Stimulated activated CD4-positive, alpha-beta T cell treated with anti-CD3 and anti-CD28 coated beads, Interleukin-12 subunit alpha, Interleukin-12 subunit beta, amount 100 ng/mL, for 48 hours (primary cell): ENCODE measurements at regions not wholly inside any gene's neighbourhood (a gene's known extent, or its start where the extent isn't known, plus 50 kb on each side); places are given as distances from the start of the nearest gene placed in this dataset.
"Not testable (repeated sequence)": the region's sequence is repeated elsewhere in the genome, so short reads cannot be mapped to it uniquely, and the experiment has no call there.

Source experiments
- DNase-seq, 3 donors: peaks; one replicate each; pipeline ENCODE4 v3.0.0-alpha.2; 2020; ENCODE audit warnings: low read depth in 2 of 3, low spot score in 1 of 3

GRCh38 chr2:4900861-4901770 is 791.1 kb upstream of the SOX11 start:
- DNase-seq: no peak

GRCh38 chr2:4903656-4904348 is 788.4 kb upstream of the SOX11 start:
- no peak for DNase-seq

GRCh38 chr2:4908461-4908860 is 783.7 kb upstream of the SOX11 start:
- no peak for DNase-seq

GRCh38 chr2:4909346-4910009 is 782.7 kb upstream of the SOX11 start:
- DNase-seq: no peak

GRCh38 chr2:4914036-4914435 is 778.1 kb upstream of the SOX11 start:
- no peak for DNase-seq

GRCh38 chr2:4914551-4914950 is 777.6 kb upstream of the SOX11 start:
- DNase-seq: no peak

- DNase-seq: no peak
Measured at GRCh38 chr2:4915357-4915756, 776.8 kb upstream of the SOX11 start.

GRCh38 chr2:4916094-4916493 is 776.1 kb upstream of the SOX11 start:
- DNase-seq: no peak

GRCh38 chr2:4930704-4931103 is 761.5 kb upstream of the SOX11 start:
- DNase-seq: no peak

GRCh38 chr2:4931721-4932365 is 760.3 kb upstream of the SOX11 start:
- DNase-seq: no peak

- not testable (repeated sequence) for DNase-seq
Measured at GRCh38 chr2:4935291-4935690, 756.9 kb upstream of the SOX11 start.

- no peak for DNase-seq
Measured at GRCh38 chr2:4937550-4937949, 754.6 kb upstream of the SOX11 start.

- no peak for DNase-seq
Measured at GRCh38 chr2:4938206-4938605, 754.0 kb upstream of the SOX11 start.

- no peak for DNase-seq
Measured at GRCh38 chr2:4942441-4942840, 749.7 kb upstream of the SOX11 start.

- no peak for DNase-seq
Measured at GRCh38 chr2:4947911-4948310, 744.3 kb upstream of the SOX11 start.

GRCh38 chr2:4951368-4951767 is 740.8 kb upstream of the SOX11 start:
- no peak for DNase-seq

GRCh38 chr2:4959219-4959618 is 733.0 kb upstream of the SOX11 start:
- no peak for DNase-seq

GRCh38 chr2:4962419-4962818 is 729.8 kb upstream of the SOX11 start:
- no peak for DNase-seq

- DNase-seq: no peak
Measured at GRCh38 chr2:4963106-4963505, 729.1 kb upstream of the SOX11 start.

GRCh38 chr2:4964001-4964540 is 728.1 kb upstream of the SOX11 start:
- no peak for DNase-seq

- DNase-seq: no peak
Measured at GRCh38 chr2:4964579-4964978, 727.6 kb upstream of the SOX11 start.
